WTC11 (cell line): ENCODE measurements at regions not wholly inside any gene's neighbourhood (a gene's known extent, or its start where the extent isn't known, plus 50 kb on each side); places are given as distances from the start of the nearest gene placed in this dataset.

ENCODE experiments used
- ATAC-seq: fragments of 200-7000 bp; cut with Tn5 transposase; 2 replicates; pipeline ENCODE4 v1.10.0; 2021; ENCODE audit warnings: mild to moderate bottlenecking, moderate library complexity
- CTCF ChIA-PET: fragments of 300-600 bp; sonication (Branson Sonifier 250); formaldehyde crosslinking; loops from one replicate; lab custom pipeline; 2021; ENCODE audit warnings: antibody characterized with exemption; lab: Charles Lee
- POLR2A ChIA-PET: fragments of 350-600 bp; sonication (Branson Sonifier 250); formaldehyde crosslinking; loops from one replicate; lab custom pipeline; 2021; ENCODE audit warnings: antibody characterized with exemption; lab: Charles Lee
- DNase-seq: peaks from one replicate; pipeline ENCODE4 v3.0.0; 2021; ENCODE audit warnings: low spot score
- H3K27ac Mint-ChIP-seq: 2 replicates; pipeline ENCODE4 v1.8.0; 2021; ENCODE audit warnings: mixed read lengths
- H3K27me3 Mint-ChIP-seq: 2 replicates; pipeline ENCODE4 v1.8.0; 2021; ENCODE audit warnings: low read depth, mild to moderate bottlenecking, moderate library complexity, mixed read lengths
- H3K36me3 Mint-ChIP-seq: 2 replicates; pipeline ENCODE4 v1.8.0; 2021; ENCODE audit warnings: mixed read lengths
- H3K4me1 Mint-ChIP-seq: 2 replicates; pipeline ENCODE4 v1.8.0; 2022; ENCODE audit warnings: mixed read lengths
- H3K4me3 Mint-ChIP-seq: 2 replicates; pipeline ENCODE4 v1.8.0; 2021; ENCODE audit warnings: mild to moderate bottlenecking, moderate library complexity, mixed read lengths
- H3K9me3 Mint-ChIP-seq: 2 replicates; pipeline ENCODE4 v1.8.0; 2021; ENCODE audit warnings: mixed read lengths
- CREB1 ChIP-seq: sonication (generic); formaldehyde crosslinking; IDR thresholded peaks from 2 replicates; pipeline ENCODE4 v1.8.0; 2023; ENCODE audit warnings: mild to moderate bottlenecking, missing genetic modification reagents
- CREM ChIP-seq: sonication (generic); formaldehyde crosslinking; IDR thresholded peaks from 2 replicates; pipeline ENCODE4 v1.8.1; 2022; ENCODE audit warnings: mild to moderate bottlenecking, missing genetic modification reagents, moderate library complexity
- ELF4 ChIP-seq: sonication (generic); formaldehyde crosslinking; IDR thresholded peaks from 2 replicates; pipeline ENCODE4 v1.8.1; 2022; ENCODE audit warnings: low read depth, mild to moderate bottlenecking, moderate library complexity, missing genetic modification reagents
- ESRRA ChIP-seq: sonication (generic); formaldehyde crosslinking; IDR thresholded peaks from 2 replicates; pipeline ENCODE4 v1.8.1; 2022; ENCODE audit warnings: mild to moderate bottlenecking, missing genetic modification reagents, borderline replicate concordance
- FOXJ3 ChIP-seq: sonication (generic); formaldehyde crosslinking; IDR thresholded peaks from 2 replicates; pipeline ENCODE4 v1.9.0; 2021; ENCODE audit warnings: missing genetic modification reagents, mild to moderate bottlenecking, borderline replicate concordance
- GABPB1 ChIP-seq: sonication (generic); formaldehyde crosslinking; IDR thresholded peaks from 2 replicates; pipeline ENCODE4 v1.8.1; 2023; ENCODE audit warnings: mild to moderate bottlenecking, missing genetic modification reagents
- GTF2I ChIP-seq: fragments of 250-450 bp; sonication (Bioruptor Pico); conservative IDR thresholded peaks from 2 replicates; pipeline ENCODE4 v1.4.0; 2021; ENCODE audit warnings: mild to moderate bottlenecking
- HMGA2 ChIP-seq: fragments of 250-450 bp; sonication (Bioruptor Pico); IDR thresholded peaks from 2 replicates; pipeline ENCODE4 v1.4.0; 2021; ENCODE audit warnings: mild to moderate bottlenecking, moderate library complexity
- OVOL2 ChIP-seq: fragments of 250-450 bp; sonication (Bioruptor Pico); IDR thresholded peaks from 2 replicates; pipeline ENCODE4 v1.9.0; 2021; ENCODE audit warnings: mild to moderate bottlenecking, borderline replicate concordance
- TP53 ChIP-seq: sonication (generic); formaldehyde crosslinking; IDR thresholded peaks from 2 replicates; pipeline ENCODE4 v1.8.1; 2023; ENCODE audit warnings: mild to moderate bottlenecking, missing genetic modification reagents
- ZBTB21 ChIP-seq: sonication (generic); formaldehyde crosslinking; IDR thresholded peaks from 2 replicates; pipeline ENCODE4 v1.8.1; 2023; ENCODE audit warnings: mild to moderate bottlenecking, missing genetic modification reagents, borderline replicate concordance
- ZNF232 ChIP-seq: sonication (generic); formaldehyde crosslinking; IDR thresholded peaks from 2 replicates; pipeline ENCODE4 v1.8.0; 2022; ENCODE audit warnings: mild to moderate bottlenecking, missing genetic modification reagents
- ZNF396 ChIP-seq: fragments of 250-450 bp; sonication (Bioruptor Pico); IDR thresholded peaks from 2 replicates; pipeline ENCODE4 v1.8.0; 2021; ENCODE audit warnings: mild to moderate bottlenecking, moderate library complexity, borderline replicate concordance
- ZNF416 ChIP-seq: fragments of 250-450 bp; sonication (Bioruptor Pico); IDR thresholded peaks from 2 replicates; pipeline ENCODE4 v1.9.0; 2021; ENCODE audit warnings: mild to moderate bottlenecking, inconsistent platforms
- ZNF423 ChIP-seq: fragments of 250-450 bp; sonication (Bioruptor Pico); IDR thresholded peaks from 2 replicates; pipeline ENCODE4 v2.1.2; 2022; ENCODE audit warnings: mild to moderate bottlenecking, moderate library complexity
- ZNF671 ChIP-seq: fragments of 250-450 bp; sonication (Bioruptor Pico); IDR thresholded peaks from 2 replicates; pipeline ENCODE4 v1.8.0; 2021; ENCODE audit warnings: mild to moderate bottlenecking
- TF ChIP-seq, protein P1 (sequence below): sonication (generic); formaldehyde crosslinking; IDR thresholded peaks from 2 replicates; pipeline ENCODE4 v1.8.0; 2022; ENCODE audit warnings: mild to moderate bottlenecking, missing genetic modification reagents
- TF ChIP-seq, protein P2 (sequence below): sonication (generic); formaldehyde crosslinking; IDR thresholded peaks from 2 replicates; pipeline ENCODE4 v1.8.1; 2023; ENCODE audit warnings: mild to moderate bottlenecking, missing genetic modification reagents, borderline replicate concordance
- TF ChIP-seq, protein P3 (sequence below): sonication (generic); formaldehyde crosslinking; IDR thresholded peaks from 2 replicates; pipeline ENCODE4 v1.8.0; 2022; ENCODE audit warnings: mild to moderate bottlenecking, missing genetic modification reagents
- TF ChIP-seq, protein P4 (sequence below): sonication (generic); formaldehyde crosslinking; IDR thresholded peaks from 2 replicates; pipeline ENCODE4 v1.8.1; 2023; ENCODE audit warnings: mild to moderate bottlenecking, missing genetic modification reagents, moderate library complexity
- TF ChIP-seq, protein P5 (sequence below): sonication (generic); formaldehyde crosslinking; IDR thresholded peaks from 2 replicates; pipeline ENCODE4 v1.8.0; 2022; ENCODE audit warnings: mild to moderate bottlenecking, missing genetic modification reagents
- TF ChIP-seq, protein P6 (sequence below): fragments of 250-450 bp; sonication (Bioruptor Pico); conservative IDR thresholded peaks from 2 replicates; pipeline ENCODE4 v1.9.0; 2021; ENCODE audit warnings: mild to moderate bottlenecking

DNA sequence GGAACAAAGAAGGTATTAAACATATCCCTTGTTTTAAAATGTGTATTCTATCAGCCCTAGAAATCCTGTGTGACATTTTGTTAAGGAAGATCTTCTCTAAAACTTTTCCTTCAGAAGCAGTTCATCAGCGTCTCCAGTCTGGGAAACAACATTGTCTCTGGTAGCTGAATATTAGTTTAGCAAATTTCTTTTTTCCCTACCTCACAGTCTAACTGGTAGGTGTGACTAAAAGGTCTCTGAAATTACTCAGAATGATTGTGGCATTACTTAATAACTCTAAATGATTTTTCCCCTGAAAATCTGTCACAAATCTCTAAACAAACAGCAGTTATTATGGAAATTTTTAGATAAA, 1044.8 kb downstream of the FLRT2 start:
- CTCF ChIA-PET: no interaction called here
- no peak overlapping the region for H3K27ac Mint-ChIP-seq
- TF ChIP-seq CREB1 (CRISPR knock-in tag): no peak
- TF ChIP-seq ESRRA (CRISPR knock-in tag): no peak
- TF ChIP-seq ZNF671 (CRISPR knock-in tag): no peak
- TF ChIP-seq, protein P1, sequence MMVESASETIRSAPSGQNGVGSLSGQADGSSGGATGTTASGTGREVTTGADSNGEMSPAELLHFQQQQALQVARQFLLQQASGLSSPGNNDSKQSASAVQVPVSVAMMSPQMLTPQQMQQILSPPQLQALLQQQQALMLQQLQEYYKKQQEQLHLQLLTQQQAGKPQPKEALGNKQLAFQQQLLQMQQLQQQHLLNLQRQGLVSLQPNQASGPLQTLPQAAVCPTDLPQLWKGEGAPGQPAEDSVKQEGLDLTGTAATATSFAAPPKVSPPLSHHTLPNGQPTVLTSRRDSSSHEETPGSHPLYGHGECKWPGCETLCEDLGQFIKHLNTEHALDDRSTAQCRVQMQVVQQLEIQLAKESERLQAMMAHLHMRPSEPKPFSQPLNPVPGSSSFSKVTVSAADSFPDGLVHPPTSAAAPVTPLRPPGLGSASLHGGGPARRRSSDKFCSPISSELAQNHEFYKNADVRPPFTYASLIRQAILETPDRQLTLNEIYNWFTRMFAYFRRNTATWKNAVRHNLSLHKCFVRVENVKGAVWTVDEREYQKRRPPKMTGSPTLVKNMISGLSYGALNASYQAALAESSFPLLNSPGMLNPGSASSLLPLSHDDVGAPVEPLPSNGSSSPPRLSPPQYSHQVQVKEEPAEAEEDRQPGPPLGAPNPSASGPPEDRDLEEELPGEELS (CRISPR knock-in tag): no peak
- no peak for TF ChIP-seq ZNF423
- TF ChIP-seq GTF2I (CRISPR knock-in tag): no peak
- TF ChIP-seq, protein P2, sequence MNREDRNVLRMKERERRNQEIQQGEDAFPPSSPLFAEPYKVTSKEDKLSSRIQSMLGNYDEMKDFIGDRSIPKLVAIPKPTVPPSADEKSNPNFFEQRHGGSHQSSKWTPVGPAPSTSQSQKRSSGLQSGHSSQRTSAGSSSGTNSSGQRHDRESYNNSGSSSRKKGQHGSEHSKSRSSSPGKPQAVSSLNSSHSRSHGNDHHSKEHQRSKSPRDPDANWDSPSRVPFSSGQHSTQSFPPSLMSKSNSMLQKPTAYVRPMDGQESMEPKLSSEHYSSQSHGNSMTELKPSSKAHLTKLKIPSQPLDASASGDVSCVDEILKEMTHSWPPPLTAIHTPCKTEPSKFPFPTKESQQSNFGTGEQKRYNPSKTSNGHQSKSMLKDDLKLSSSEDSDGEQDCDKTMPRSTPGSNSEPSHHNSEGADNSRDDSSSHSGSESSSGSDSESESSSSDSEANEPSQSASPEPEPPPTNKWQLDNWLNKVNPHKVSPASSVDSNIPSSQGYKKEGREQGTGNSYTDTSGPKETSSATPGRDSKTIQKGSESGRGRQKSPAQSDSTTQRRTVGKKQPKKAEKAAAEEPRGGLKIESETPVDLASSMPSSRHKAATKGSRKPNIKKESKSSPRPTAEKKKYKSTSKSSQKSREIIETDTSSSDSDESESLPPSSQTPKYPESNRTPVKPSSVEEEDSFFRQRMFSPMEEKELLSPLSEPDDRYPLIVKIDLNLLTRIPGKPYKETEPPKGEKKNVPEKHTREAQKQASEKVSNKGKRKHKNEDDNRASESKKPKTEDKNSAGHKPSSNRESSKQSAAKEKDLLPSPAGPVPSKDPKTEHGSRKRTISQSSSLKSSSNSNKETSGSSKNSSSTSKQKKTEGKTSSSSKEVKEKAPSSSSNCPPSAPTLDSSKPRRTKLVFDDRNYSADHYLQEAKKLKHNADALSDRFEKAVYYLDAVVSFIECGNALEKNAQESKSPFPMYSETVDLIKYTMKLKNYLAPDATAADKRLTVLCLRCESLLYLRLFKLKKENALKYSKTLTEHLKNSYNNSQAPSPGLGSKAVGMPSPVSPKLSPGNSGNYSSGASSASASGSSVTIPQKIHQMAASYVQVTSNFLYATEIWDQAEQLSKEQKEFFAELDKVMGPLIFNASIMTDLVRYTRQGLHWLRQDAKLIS (CRISPR knock-in tag): no peak
- no peak for TF ChIP-seq OVOL2
- no peak for TF ChIP-seq CREM (CRISPR knock-in tag)
- no peak for TF ChIP-seq ZNF416 (CRISPR knock-in tag)
- no peak for TF ChIP-seq ZBTB21 (CRISPR knock-in tag)
- TF ChIP-seq, protein P3, sequence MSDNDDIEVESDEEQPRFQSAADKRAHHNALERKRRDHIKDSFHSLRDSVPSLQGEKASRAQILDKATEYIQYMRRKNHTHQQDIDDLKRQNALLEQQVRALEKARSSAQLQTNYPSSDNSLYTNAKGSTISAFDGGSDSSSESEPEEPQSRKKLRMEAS (CRISPR knock-in tag): no peak
- TF ChIP-seq ZNF232 (CRISPR knock-in tag): no peak
- H3K27me3 Mint-ChIP-seq: no peaks in the 10 kb centered on the region
- H3K4me1 Mint-ChIP-seq: no peaks in the 10 kb centered on the region
- H3K4me3 Mint-ChIP-seq: no peak overlapping the region
- ATAC-seq (no peak), DNase-seq (no peak)
- POLR2A ChIA-PET: interaction anchor here (0.7 kb wide), 1 partner anchor 71 kb away, joined by 3 read pairs; no protein-coding TSS in a partner anchor
- peaks cover 13% of the 10 kb centered on the region for H3K9me3 Mint-ChIP-seq
- no peaks in the 10 kb centered on the region for H3K36me3 Mint-ChIP-seq

DNA sequence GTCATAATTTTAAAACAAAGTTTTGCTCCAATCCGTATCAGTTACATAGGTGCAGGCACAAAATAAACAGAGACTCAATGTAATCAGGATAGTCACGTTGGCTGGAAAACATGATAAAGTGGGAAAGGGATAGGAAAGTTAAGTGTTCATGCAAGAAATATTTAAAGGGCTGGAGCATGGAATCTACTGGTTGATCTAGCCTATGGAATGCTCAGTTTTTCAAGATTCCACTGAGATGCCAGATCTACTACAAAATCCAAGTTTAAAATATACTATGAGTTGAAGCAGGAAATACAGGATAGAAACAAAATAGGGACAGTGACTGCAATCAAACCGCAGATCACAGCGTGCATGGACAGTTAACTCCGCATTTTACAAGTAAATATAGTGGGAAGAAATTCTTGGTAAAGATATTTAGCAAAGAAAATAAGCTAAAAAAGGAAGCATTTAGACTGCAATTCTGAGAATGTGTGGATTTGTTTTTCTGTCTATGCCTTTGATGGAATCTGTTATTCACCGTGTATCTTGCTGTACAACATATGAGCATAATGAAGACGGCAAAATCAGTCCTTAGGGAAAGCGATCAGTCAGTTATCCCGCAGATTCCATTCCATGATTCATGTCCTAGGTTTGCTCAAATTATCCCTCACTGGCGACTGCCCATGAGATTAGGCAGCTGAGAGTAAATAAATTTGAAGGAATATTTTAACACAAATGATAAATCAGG, 1044.3 kb downstream of the FLRT2 start:
- Mint-ChIP-seq H3K36me3 (no peaks in the 10 kb centered on the region), H3K4me1 (no peaks in the 10 kb centered on the region), H3K27ac (no peak overlapping the region), H3K4me3 (no peak overlapping the region), H3K9me3 (peaks cover 17% of the 10 kb centered on the region), H3K27me3 (no peaks in the 10 kb centered on the region)
- DNase-seq (no peak), ATAC-seq (no peak)
- POLR2A ChIA-PET: no interaction called here
- CTCF ChIA-PET: no interaction called here
- TF ChIP-seq, protein P4, sequence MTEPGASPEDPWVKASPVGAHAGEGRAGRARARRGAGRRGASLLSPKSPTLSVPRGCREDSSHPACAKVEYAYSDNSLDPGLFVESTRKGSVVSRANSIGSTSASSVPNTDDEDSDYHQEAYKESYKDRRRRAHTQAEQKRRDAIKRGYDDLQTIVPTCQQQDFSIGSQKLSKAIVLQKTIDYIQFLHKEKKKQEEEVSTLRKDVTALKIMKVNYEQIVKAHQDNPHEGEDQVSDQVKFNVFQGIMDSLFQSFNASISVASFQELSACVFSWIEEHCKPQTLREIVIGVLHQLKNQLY (CRISPR knock-in tag): no peak
- TF ChIP-seq FOXJ3 (CRISPR knock-in tag) (no peak), CREB1 (CRISPR knock-in tag) (no peak), ESRRA (CRISPR knock-in tag) (no peak), TP53 (no peak), ELF4 (CRISPR knock-in tag) (no peak), ZNF423 (no peak), HMGA2 (CRISPR knock-in tag) (no peak), ZNF396 (CRISPR knock-in tag) (no peak), GABPB1 (CRISPR knock-in tag) (no peak)
- TF ChIP-seq, protein P5, sequence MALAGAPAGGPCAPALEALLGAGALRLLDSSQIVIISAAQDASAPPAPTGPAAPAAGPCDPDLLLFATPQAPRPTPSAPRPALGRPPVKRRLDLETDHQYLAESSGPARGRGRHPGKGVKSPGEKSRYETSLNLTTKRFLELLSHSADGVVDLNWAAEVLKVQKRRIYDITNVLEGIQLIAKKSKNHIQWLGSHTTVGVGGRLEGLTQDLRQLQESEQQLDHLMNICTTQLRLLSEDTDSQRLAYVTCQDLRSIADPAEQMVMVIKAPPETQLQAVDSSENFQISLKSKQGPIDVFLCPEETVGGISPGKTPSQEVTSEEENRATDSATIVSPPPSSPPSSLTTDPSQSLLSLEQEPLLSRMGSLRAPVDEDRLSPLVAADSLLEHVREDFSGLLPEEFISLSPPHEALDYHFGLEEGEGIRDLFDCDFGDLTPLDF (CRISPR knock-in tag): no peak
- TF ChIP-seq, protein P6, sequence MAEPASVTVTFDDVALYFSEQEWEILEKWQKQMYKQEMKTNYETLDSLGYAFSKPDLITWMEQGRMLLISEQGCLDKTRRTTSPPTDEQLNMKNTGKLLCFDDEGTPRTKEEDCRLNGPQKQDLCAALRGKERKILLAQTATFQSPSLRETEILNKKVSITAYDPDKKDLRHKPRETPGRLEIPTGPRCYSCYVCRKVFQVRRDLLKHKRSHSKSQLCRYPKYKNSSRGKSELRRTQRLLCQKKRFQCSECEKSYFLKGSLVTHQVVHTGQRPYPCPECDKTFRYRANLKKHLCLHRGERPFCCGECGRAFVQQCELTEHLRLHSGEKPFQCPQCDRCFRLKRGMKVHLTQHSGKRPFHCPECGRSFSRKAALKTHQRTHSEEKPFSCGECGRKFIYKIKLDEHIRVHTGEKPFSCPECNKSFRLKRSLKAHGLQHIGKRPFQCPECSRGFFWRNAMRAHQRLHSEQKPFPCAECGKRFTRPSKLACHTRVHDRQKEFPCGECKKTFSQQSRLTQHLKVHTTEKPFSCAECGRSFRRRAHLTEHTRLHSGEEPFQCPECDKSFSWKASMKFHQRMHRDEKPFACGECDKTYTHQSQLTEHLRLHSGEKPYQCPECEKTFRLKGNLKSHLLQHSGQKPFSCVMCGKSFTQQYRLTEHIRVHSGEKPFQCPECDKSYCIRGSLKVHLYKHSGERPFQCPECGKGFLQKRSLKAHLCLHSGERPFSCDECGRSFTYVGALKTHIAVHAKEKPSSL (CRISPR knock-in tag): no peak
